ENCODE measurements at regions not wholly inside any gene's neighbourhood (a gene's known extent, or its start where the extent isn't known, plus 50 kb on each side); places are given as distances from the start of the nearest gene placed in this dataset.

GRCh38 chr2:5959836-5960820 lies 267.9 kb downstream of the SOX11 start:
- no peak overlapping the region for H3K4me3 ChIP-seq (ENCODE audit: low read length)
- no peak for TF ChIP-seq CTCF (conservative IDR thresholded peaks at IDR 0.05; ENCODE audit: low read depth, low read length)
- DNase-seq (ENCODE audit: low read depth): no peak

GRCh38 chr2:5967506-5967905 lies 275.3 kb downstream of the SOX11 start:
- no peak overlapping the region for H3K4me3 ChIP-seq (ENCODE audit: low read length)
- no peak for DNase-seq (ENCODE audit: low read depth)
- TF ChIP-seq CTCF (conservative IDR thresholded peaks at IDR 0.05; ENCODE audit: low read depth, low read length): no peak

- DNase-seq (ENCODE audit: low read depth): no peak
- H3K4me3 ChIP-seq (ENCODE audit: low read length): no peak overlapping the region
- TF ChIP-seq CTCF (conservative IDR thresholded peaks at IDR 0.05; ENCODE audit: low read depth, low read length): no peak
Observed at GRCh38 chr2:5969303-5969702, 277.1 kb downstream of the SOX11 start.

GRCh38 chr2:5970347-5970746 lies 278.2 kb downstream of the SOX11 start:
- DNase-seq (ENCODE audit: low read depth): no peak
- H3K4me3 ChIP-seq (ENCODE audit: low read length): no peak overlapping the region
- TF ChIP-seq CTCF (conservative IDR thresholded peaks at IDR 0.05; ENCODE audit: low read depth, low read length): no peak

GRCh38 chr2:5974477-5974876 lies 282.3 kb downstream of the SOX11 start:
- no peak overlapping the region for H3K4me3 ChIP-seq (ENCODE audit: low read length)
- TF ChIP-seq CTCF (conservative IDR thresholded peaks at IDR 0.05; ENCODE audit: low read depth, low read length): no peak
- DNase-seq (ENCODE audit: low read depth): no peak

GRCh38 chr2:5975401-5975800 lies 283.2 kb downstream of the SOX11 start:
- no peak for DNase-seq (ENCODE audit: low read depth)
- TF ChIP-seq CTCF (conservative IDR thresholded peaks at IDR 0.05; ENCODE audit: low read depth, low read length): no peak
- no peak overlapping the region for H3K4me3 ChIP-seq (ENCODE audit: low read length)

GRCh38 chr2:5976531-5977065 lies 284.4 kb downstream of the SOX11 start:
- H3K4me3 ChIP-seq (ENCODE audit: low read length): no peak overlapping the region
- no peak for DNase-seq (ENCODE audit: low read depth)
- no peak for TF ChIP-seq CTCF (conservative IDR thresholded peaks at IDR 0.05; ENCODE audit: low read depth, low read length)

All from retinal pigment epithelial cell (primary cell).